Transverse colon (tissue), 4 donors: ENCODE measurements at regions not wholly inside any gene's neighbourhood (a gene's known extent, or its start where the extent isn't known, plus 50 kb on each side); places are given as distances from the start of the nearest gene placed in this dataset.

Experiments
- DNase-seq: peaks from one replicate; pipeline ENCODE4 v3.0.0-alpha.2; 2019
- H3K27ac ChIP-seq, 4 donors: fragments of 200-600 bp; sonication (generic); 2 replicates each; pipeline ENCODE4 v1.5.1; 2016 to 2018; ENCODE audit warnings: inconsistent platforms in 4 of 4
- H3K27me3 ChIP-seq: fragments of 200-600 bp; sonication (generic); 2 replicates; pipeline ENCODE4 v1.5.1; 2017; ENCODE audit warnings: inconsistent platforms
- H3K36me3 ChIP-seq, 4 donors: fragments of 200-600 bp; sonication (generic); 2 replicates each; pipeline ENCODE4 v1.5.1; 2017 to 2019; ENCODE audit warnings: inconsistent platforms in 4 of 4
- H3K4me1 ChIP-seq, 4 donors: fragments of 200-600 bp; sonication (generic); 2 replicates each; pipeline ENCODE4 v1.5.1; 2017 to 2020; ENCODE audit warnings: inconsistent platforms in 4 of 4
- H3K4me3 ChIP-seq, 4 donors: fragments of 200-600 bp; sonication (generic); 1 replicate in 1 of 4; 2 replicates in 3 of 4; pipeline versions ENCODE4 v1.5.1 to v1.6.1; 2017 to 2019; ENCODE audit warnings: inconsistent platforms in 4 of 4
- H3K9me3 ChIP-seq, 2 donors: fragments of 200-600 bp; sonication (generic); 2 replicates each; pipeline ENCODE4 v1.5.1; 2017 to 2019; ENCODE audit warnings: inconsistent platforms in 2 of 2
- CTCF ChIP-seq, 5 experiments: fragments of 200-600 bp in 3 of 5; fragments of 450-650 bp in 2 of 5; sonication (generic) in 3 of 5; IDR thresholded peaks; 1 replicate in 2 of 5; 2 replicates in 3 of 5; pipeline ENCODE4 v1.5.1; 2016 to 2017; ENCODE audit warnings: antibody characterized with exemption in 5 of 5, inconsistent platforms in 3 of 5, mild to moderate bottlenecking in 2 of 5, moderate library complexity in 1 of 5
- EP300 ChIP-seq: sonication (generic); formaldehyde crosslinking; IDR thresholded peaks from one replicate; pipeline ENCODE4 v1.6.1; 2017; ENCODE audit warnings: antibody characterized with exemption, low read depth
- POLR2A ChIP-seq: fragments of 450-650 bp; IDR thresholded peaks from one replicate; pipeline ENCODE4 v1.6.1; 2016; ENCODE audit warnings: antibody characterized with exemption, mild to moderate bottlenecking, moderate library complexity
- POLR2AphosphoS5 ChIP-seq, 3 donors: sonication (generic); formaldehyde crosslinking; IDR thresholded peaks; one replicate each; pipeline ENCODE4 v1.6.1; 2016; ENCODE audit warnings: antibody characterized with exemption in 3 of 3
- WGBS, 2 donors: methylation state at CpG; one replicate each; pipeline ENCODE4 v1.1.5; 2018; ENCODE audit warnings: low coverage in 1 of 2; 5-methylcytosine and 5-hydroxymethylcytosine counted together
- in situ Hi-C, 4 donors: fragments of 200-750 bp; cut with MboI; loops; one replicate each; pipeline versions ENCODE4 v1.15.0 to v1.15.1; 2017; ENCODE audit warnings: low sequenced_read_pairs in 3 of 4, low pct_ligation_motif_present in 1 of 4, low pct_unique_long_range_greater_than_20kb in 1 of 4
- intact Hi-C: fragments of 100-400 bp; cut with DNase I; formaldehyde crosslinking; loops from one replicate; pipeline ENCODE4 v1.15.1; 2023; ENCODE audit warnings: low total_unique reads

DNA sequence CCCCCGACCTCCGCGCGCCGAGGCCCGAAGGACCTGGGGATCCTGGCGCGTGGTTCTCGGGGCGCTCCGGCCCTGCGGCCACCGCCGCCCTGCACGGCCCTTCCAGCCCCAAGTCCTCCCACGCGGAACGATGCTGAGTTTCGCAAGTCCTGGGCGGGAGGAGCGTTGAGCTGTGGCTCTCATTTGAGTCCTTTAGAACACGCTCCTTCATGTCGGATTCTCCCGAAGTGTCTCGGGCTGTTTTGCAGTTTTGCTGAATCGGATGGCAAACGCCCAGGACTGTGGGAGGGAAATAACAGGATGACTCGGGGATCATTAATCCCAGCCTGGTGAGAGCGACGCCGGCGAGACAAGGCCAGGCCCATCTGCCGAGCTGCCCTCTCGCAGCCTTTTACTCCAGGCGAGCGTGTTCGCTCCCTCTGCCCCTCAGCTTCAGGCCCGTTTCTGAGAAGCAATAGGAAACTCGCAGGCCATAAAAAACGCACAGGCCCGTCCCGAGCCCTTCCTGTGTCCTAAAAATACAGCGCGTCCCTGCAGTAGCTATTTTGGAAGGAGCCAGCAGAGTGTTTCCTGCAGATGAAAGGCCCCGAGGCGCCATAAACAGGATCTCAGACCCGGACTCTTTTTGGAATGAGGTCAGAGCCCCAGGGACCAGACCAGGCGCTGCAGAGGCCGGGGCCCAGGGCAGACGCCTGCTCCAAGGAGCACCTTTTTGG is 153.5 kb downstream of the DLL1 start:
- 81% methylated on average over 50 of the region's 50 CpGs; no CpG with 5 or more reads in 1 of the 2 donors for WGBS, 2 donors
- Histone ChIP-seq H3K9me3 (no peaks in the 10 kb centered on the region), H3K27ac (peak overlapping the region; percentile 31 to 59 (median 46)), H3K27me3 (no peaks in the 10 kb centered on the region), H3K36me3 (no peaks in the 10 kb centered on the region), H3K4me3 (no peak overlapping the region), H3K4me1 (no peaks in the 10 kb centered on the region)
- no peak for TF ChIP-seq POLR2AphosphoS5 (IDR thresholded peaks at IDR 0.05)
- no peak for TF ChIP-seq CTCF (IDR thresholded peaks at IDR 0.05)
- TF ChIP-seq POLR2A = no peak
- TF ChIP-seq EP300 = no peak
- in situ Hi-C loops = no loop called here
- DNase-seq = peak; percentile 23
- intact Hi-C loops = no loop called here

DNA sequence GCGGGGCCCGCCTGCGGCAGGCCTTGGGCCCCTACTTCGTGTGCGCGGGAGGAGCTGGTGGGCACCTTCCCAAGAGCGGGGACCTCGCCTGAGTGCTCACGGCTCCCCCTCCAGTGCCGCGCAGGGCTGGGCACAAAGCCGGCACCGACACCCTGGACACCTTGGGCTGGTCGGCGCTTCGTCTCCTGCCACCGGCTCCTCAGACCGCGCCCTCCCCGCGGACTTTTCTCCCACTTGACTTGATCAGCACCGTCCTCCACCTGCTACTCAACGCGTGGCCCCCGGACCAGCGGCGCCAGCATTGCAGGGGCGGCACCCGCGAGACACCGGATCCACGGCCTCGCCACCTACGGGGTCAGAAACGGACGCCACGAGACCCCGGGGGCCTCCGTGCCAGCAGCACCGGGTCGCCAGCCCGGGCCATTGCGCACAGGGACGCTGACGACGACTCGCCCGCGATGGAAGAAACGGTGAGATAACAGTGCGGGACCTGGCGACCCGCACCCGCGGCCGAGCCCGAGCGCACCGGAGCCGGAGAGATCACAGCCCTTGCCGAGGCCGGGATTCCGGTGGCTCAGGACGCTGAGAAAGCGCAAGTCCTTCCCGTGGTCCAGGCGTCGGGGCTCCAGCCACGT is 154.2 kb downstream of the DLL1 start:
- intact Hi-C loops = no loop called here
- Histone ChIP-seq H3K27me3 (no peaks in the 10 kb centered on the region), H3K4me3 (no peak overlapping the region), H3K36me3 (no peaks in the 10 kb centered on the region), H3K9me3 (no peaks in the 10 kb centered on the region), H3K27ac (peak overlapping the region; percentile 31 to 59 (median 46)), H3K4me1 (no peaks in the 10 kb centered on the region)
- WGBS, 2 donors = 95% methylated on average over 69 of the region's 69 CpGs; no CpG with 5 or more reads in 1 of the 2 donors
- TF ChIP-seq POLR2A (no peak), EP300 (no peak), POLR2AphosphoS5 (IDR thresholded peaks at IDR 0.05) (no peak), CTCF (IDR thresholded peaks at IDR 0.05) (no peak)
- no peak for DNase-seq
- in situ Hi-C loops = no loop called here

DNA sequence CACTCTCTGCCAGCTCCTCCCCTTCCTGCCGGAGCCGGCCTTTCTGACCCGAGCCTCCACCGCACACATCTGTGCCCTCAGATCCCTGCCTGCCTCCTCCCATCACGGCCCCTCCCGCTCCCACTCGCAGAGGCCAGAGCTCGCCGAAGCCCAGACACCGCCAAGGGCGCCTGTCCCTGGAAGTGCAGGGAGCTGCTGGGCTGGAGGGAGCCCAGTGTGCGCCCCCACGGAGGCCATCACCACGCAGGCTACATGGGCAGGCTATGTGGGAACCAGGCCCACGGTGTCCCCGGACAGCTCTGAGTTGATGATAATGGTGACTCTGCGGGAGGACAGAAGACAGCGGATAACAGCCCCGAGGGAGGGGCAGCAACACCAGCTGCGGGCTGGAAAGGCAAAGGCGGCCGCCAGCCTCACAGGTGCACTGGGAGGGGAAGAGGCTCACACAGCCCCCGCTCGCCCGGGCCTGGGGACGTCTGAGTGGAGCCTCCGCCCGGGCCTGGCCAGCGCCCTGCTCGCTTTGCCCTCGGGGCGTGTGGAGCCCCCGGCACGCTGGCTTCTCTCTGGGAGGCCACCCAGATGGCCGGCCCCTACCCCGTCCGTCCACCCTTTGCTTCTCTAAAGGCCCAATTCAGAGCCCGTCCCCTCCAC is 154.9 kb downstream of the DLL1 start:
- no peak for TF ChIP-seq POLR2AphosphoS5 (IDR thresholded peaks at IDR 0.05)
- no peak for TF ChIP-seq EP300
- TF ChIP-seq POLR2A = no peak
- no peak for TF ChIP-seq CTCF (IDR thresholded peaks at IDR 0.05)
- no peaks in the 10 kb centered on the region for H3K4me1 ChIP-seq
- DNase-seq = no peak
- H3K36me3 ChIP-seq = no peaks in the 10 kb centered on the region
- no peak overlapping the region for H3K27ac ChIP-seq
- 62 to 81% methylated on average over 2 to 38 of the region's 38 CpGs for WGBS, 2 donors
- no peaks in the 10 kb centered on the region for H3K9me3 ChIP-seq
- intact Hi-C loops = no loop called here
- no peaks in the 10 kb centered on the region for H3K27me3 ChIP-seq
- H3K4me3 ChIP-seq = no peak overlapping the region
- in situ Hi-C loops = no loop called here

DNA sequence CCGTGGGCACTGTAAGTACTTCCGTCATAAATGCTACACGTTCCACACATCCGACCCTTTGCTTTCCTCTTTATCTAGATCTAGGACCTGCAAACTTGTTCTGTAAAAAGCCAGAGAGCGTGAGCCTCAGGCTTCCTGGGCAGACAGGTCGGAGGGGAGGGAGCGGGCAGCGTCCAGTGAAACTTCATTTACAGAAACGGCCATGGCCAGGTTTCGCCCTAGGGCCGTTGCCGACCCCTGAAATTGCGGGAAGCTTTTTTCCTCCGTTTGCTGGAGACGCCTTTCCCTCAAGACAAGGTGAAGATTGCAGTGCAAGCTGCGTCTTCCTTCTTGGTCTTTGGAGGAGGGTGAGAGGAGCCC is 155.4 kb downstream of the DLL1 start:
- no peaks in the 10 kb centered on the region for H3K36me3 ChIP-seq
- H3K27me3 ChIP-seq = no peaks in the 10 kb centered on the region
- no peaks in the 10 kb centered on the region for H3K9me3 ChIP-seq
- TF ChIP-seq EP300 (no peak), POLR2A (no peak), CTCF (IDR thresholded peaks at IDR 0.05) (no peak), POLR2AphosphoS5 (IDR thresholded peaks at IDR 0.05) (no peak)
- WGBS, 2 donors = 81 to 84% methylated on average over 14 to 16 of the region's 16 CpGs
- no peak overlapping the region for H3K27ac ChIP-seq
- DNase-seq = no peak
- in situ Hi-C loops (no loop called here), intact Hi-C loops (no loop called here)
- H3K4me3 ChIP-seq = no peak overlapping the region
- no peaks in the 10 kb centered on the region for H3K4me1 ChIP-seq
